ENCODE measurements at regions not wholly inside any gene's neighbourhood (a gene's known extent, or its start where the extent isn't known, plus 50 kb on each side); places are given as distances from the start of the nearest gene placed in this dataset.

DNA sequence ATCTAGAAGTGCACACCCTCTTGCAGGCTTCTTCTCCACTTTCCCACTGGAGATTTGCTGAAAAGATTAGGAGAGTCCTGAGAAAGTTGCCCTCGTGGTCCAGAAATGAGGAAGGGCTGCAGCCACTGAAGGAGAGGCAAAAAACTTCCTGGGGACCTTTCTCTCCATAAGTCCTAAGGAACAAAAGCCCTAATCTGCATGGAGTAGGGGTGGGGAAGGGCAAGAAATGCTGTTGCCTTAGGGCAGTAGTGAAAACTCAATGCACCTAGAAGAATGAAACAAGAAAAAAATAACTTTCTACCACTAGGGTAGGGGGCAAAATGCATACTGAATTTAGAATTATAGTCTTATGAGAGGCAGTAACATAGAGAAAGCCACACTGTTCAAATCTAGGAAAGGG lies 1408.8 kb downstream of the PCDH19 start:
- H2AFZ ChIP-seq (ENCODE audit: insufficient read depth, low read depth, low read length, poor library complexity, severe bottlenecking) = no peak overlapping the region
- H3K4me2 ChIP-seq (replicated peaks; ENCODE audit: extremely low read depth, low read length, poor library complexity, severe bottlenecking) = no peak overlapping the region
- H3K4me3 Mint-ChIP-seq = no peak overlapping the region
- no peaks in the 10 kb centered on the region for H3K27me3 Mint-ChIP-seq (ENCODE audit: low read depth in 3 of 3)
- no peaks in the 10 kb centered on the region for H3K36me3 Mint-ChIP-seq
- no peak overlapping the region for H3K27ac ChIP-seq (ENCODE audit: low read depth in 1 of 2, low read length in 2 of 2)
- H3K9me3 Mint-ChIP-seq = peaks cover 0 to 9% (median 4%) of the 10 kb centered on the region in 7 donors
- no peak overlapping the region for H3K27ac Mint-ChIP-seq
- no peaks in the 10 kb centered on the region for H4K20me1 ChIP-seq (ENCODE audit: insufficient read depth, low read length)
- H3K9ac ChIP-seq (ENCODE audit: insufficient read depth, low read length, poor library complexity, severe bottlenecking) = no peak overlapping the region
- DNase-seq = no peak
- intact Hi-C loops (cut with micrococcal nuclease) = no loop called here
- WGBS (ENCODE audit: insufficient coverage) = no CpG with 5 or more reads among the region's 1 CpG
- peaks cover 6 to 9% of the 10 kb centered on the region in 2 donors for H3K9me3 ChIP-seq (replicated peaks in 1 of 2; ENCODE audit: control insufficient read depth in 1 of 2, insufficient read depth in 1 of 2, low read length in 2 of 2)
- H3K27me3 ChIP-seq (ENCODE audit: control insufficient read depth in 2 of 2, insufficient read depth in 2 of 2, low read length in 2 of 2) = no peaks in the 10 kb centered on the region
- H3K36me3 ChIP-seq (replicated peaks in 1 of 2; ENCODE audit: control insufficient read depth in 1 of 2, insufficient read depth in 2 of 2, low read length in 2 of 2) = no peaks in the 10 kb centered on the region
- no peaks in the 10 kb centered on the region for H3K79me2 ChIP-seq (ENCODE audit: insufficient read depth, low read length)
- no peaks in the 10 kb centered on the region for H3K4me1 Mint-ChIP-seq
- H3K4me1 ChIP-seq (ENCODE audit: control insufficient read depth in 1 of 2, insufficient read depth in 2 of 2, low read length in 2 of 2) = no peaks in the 10 kb centered on the region
- H3K4me3 ChIP-seq (replicated peaks in 1 of 3; ENCODE audit: low read depth in 2 of 3, low read length in 3 of 3) = no peak overlapping the region
- TF ChIP-seq, protein P1, sequence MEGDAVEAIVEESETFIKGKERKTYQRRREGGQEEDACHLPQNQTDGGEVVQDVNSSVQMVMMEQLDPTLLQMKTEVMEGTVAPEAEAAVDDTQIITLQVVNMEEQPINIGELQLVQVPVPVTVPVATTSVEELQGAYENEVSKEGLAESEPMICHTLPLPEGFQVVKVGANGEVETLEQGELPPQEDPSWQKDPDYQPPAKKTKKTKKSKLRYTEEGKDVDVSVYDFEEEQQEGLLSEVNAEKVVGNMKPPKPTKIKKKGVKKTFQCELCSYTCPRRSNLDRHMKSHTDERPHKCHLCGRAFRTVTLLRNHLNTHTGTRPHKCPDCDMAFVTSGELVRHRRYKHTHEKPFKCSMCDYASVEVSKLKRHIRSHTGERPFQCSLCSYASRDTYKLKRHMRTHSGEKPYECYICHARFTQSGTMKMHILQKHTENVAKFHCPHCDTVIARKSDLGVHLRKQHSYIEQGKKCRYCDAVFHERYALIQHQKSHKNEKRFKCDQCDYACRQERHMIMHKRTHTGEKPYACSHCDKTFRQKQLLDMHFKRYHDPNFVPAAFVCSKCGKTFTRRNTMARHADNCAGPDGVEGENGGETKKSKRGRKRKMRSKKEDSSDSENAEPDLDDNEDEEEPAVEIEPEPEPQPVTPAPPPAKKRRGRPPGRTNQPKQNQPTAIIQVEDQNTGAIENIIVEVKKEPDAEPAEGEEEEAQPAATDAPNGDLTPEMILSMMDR (IDR thresholded peaks at IDR 0.05) = no peak

DNA sequence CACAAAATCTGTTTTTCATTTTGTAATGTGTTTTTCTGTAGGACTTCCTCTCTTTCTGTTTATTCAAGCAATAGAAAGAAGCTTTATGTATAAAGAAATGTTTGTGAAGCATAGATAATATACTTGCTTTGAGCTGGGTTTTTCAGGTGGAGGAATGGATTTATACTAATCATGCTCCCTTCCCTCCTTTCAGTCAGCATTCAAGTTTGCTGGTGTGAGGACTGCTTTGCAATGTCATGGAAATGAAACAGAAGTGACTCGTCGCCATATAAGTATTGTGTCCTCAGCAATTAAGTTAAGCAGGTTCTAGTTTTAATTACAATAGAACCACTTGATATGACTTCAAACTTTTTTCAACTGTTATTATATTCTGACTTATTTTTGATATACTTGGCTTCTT lies 1447.1 kb downstream of the PCDH19 start:
- no peak overlapping the region for H3K4me2 ChIP-seq (replicated peaks; ENCODE audit: extremely low read depth, low read length, poor library complexity, severe bottlenecking)
- no peak overlapping the region for H3K9ac ChIP-seq (ENCODE audit: insufficient read depth, low read length, poor library complexity, severe bottlenecking)
- Mint-ChIP-seq H3K4me3 (no peak overlapping the region), H3K4me1 (no peaks in the 10 kb centered on the region), H3K9me3 (peaks cover 0 to 2% (median 1%) of the 10 kb centered on the region in 7 donors), H3K27me3 (ENCODE audit: low read depth in 3 of 3) (peaks cover 0 to 2% (median 0%) of the 10 kb centered on the region in 3 donors), H3K27ac (no peak overlapping the region), H3K36me3 (no peaks in the 10 kb centered on the region)
- no peak overlapping the region for H3K27ac ChIP-seq (ENCODE audit: low read depth in 1 of 2, low read length in 2 of 2)
- no peak overlapping the region for H3K4me3 ChIP-seq (replicated peaks in 1 of 3; ENCODE audit: low read depth in 2 of 3, low read length in 3 of 3)
- H3K4me1 ChIP-seq (ENCODE audit: control insufficient read depth in 1 of 2, insufficient read depth in 2 of 2, low read length in 2 of 2) = no peaks in the 10 kb centered on the region
- no peak overlapping the region for H2AFZ ChIP-seq (ENCODE audit: insufficient read depth, low read depth, low read length, poor library complexity, severe bottlenecking)
- intact Hi-C loops (cut with micrococcal nuclease) = no loop called here
- no peaks in the 10 kb centered on the region for H3K79me2 ChIP-seq (ENCODE audit: insufficient read depth, low read length)
- no peaks in the 10 kb centered on the region for H3K27me3 ChIP-seq (ENCODE audit: control insufficient read depth in 2 of 2, insufficient read depth in 2 of 2, low read length in 2 of 2)
- WGBS (ENCODE audit: insufficient coverage) = no CpG with 5 or more reads among the region's 2 CpGs
- DNase-seq = no peak
- no peaks in the 10 kb centered on the region for H3K36me3 ChIP-seq (replicated peaks in 1 of 2; ENCODE audit: control insufficient read depth in 1 of 2, insufficient read depth in 2 of 2, low read length in 2 of 2)
- TF ChIP-seq, protein P1 (IDR thresholded peaks at IDR 0.05) = no peak
- H4K20me1 ChIP-seq (ENCODE audit: insufficient read depth, low read length) = no peaks in the 10 kb centered on the region
- H3K9me3 ChIP-seq (replicated peaks in 1 of 2; ENCODE audit: control insufficient read depth in 1 of 2, insufficient read depth in 1 of 2, low read length in 2 of 2) = no peaks in the 10 kb centered on the region
